GM10266 (cell line): ENCODE measurements at regions not wholly inside any gene's neighbourhood (a gene's known extent, or its start where the extent isn't known, plus 50 kb on each side); places are given as distances from the start of the nearest gene placed in this dataset.

Experiments
- DNase-seq: peaks from one replicate; pipeline ENCODE4 v3.0.0; 2012; ENCODE audit errors: extremely low spot score
- TF ChIP-seq, protein P1 (sequence below): IDR thresholded peaks from 2 replicates; pipeline ENCODE4 v1.5.1; 2012; ENCODE audit warnings: mild to moderate bottlenecking, low read depth; ENCODE audit not compliant: control insufficient read depth, insufficient read depth; ENCODE audit errors: missing control alignments

DNA sequence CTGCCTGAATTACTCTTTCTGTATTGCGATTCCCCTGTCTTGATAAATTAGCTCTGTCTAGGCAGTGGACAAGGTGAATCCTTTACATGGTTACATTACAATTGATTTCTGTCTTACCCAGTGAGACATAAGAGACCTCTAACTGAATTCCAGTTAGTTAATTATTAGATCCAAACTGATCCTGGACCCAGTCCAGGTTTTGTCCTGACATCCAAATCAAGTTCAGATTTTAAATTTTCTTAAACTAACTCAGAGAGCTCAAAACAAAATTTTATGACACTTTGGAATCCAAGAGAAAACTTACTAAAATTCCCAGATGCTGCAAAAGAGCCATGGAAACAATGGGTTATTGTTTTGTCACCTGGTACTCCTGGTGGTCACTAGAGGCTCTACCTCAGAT is 2166.6 kb downstream of the TP53TG3F start:
- no peak for DNase-seq

DNA sequence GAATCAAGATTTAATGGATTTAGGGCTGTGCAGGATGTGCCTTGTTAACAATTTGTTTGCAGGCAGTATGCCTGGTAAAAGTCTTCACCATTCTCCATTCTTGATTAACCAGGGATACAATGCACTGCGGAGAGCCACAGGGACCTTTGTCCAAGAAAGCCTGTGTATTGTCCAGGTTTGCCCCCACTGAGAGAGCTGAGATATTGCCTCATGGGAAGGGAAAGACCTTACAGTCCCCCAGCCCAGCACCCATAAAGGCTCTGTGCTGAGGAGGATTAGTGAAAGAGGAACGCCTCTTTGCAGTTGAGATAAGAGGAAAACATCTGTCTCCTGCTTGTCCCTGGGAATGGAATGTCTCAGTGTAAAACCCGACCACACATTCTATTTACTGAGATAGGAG is 2169.6 kb downstream of the TP53TG3F start:
- TF ChIP-seq, protein P1, sequence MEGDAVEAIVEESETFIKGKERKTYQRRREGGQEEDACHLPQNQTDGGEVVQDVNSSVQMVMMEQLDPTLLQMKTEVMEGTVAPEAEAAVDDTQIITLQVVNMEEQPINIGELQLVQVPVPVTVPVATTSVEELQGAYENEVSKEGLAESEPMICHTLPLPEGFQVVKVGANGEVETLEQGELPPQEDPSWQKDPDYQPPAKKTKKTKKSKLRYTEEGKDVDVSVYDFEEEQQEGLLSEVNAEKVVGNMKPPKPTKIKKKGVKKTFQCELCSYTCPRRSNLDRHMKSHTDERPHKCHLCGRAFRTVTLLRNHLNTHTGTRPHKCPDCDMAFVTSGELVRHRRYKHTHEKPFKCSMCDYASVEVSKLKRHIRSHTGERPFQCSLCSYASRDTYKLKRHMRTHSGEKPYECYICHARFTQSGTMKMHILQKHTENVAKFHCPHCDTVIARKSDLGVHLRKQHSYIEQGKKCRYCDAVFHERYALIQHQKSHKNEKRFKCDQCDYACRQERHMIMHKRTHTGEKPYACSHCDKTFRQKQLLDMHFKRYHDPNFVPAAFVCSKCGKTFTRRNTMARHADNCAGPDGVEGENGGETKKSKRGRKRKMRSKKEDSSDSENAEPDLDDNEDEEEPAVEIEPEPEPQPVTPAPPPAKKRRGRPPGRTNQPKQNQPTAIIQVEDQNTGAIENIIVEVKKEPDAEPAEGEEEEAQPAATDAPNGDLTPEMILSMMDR: no peak
- no peak for DNase-seq

More for the DNA sequence above, 2166.6 kb downstream of the TP53TG3F start:
- TF ChIP-seq, protein P1: no peak

DNA sequence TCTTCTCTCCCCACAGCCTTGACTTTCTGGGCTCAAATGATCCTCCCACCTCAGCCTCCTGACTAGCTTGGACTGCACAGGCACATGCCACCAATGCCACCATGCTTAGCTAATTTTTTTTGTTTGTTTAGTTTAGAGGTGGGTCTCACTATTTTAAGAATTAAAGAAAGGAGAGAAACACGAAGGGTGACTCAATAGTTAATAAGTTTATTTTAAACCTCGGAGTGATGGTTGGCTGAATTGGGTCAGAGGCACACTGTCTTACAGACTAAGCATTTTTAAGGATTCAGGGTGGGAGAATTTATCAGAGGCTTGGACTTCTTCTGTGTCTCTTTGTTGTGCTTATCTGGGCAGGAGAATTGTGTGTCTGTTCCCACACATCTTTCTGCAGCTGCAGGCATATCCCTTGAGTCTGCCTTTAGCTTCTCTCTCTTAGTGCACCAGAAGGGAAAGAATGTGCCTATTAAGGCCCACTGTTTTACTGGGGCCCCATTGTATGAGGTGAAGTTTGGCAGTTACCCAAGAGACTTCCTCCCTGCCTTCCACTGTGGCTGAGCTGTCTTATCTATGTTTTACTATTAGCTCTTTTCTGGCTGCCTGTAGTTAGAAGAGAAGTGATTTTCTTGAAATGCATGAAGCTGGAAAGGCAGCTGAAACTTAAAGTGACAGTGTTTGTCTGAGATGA is 2172.0 kb downstream of the TP53TG3F start:
- DNase-seq: no peak

DNA sequence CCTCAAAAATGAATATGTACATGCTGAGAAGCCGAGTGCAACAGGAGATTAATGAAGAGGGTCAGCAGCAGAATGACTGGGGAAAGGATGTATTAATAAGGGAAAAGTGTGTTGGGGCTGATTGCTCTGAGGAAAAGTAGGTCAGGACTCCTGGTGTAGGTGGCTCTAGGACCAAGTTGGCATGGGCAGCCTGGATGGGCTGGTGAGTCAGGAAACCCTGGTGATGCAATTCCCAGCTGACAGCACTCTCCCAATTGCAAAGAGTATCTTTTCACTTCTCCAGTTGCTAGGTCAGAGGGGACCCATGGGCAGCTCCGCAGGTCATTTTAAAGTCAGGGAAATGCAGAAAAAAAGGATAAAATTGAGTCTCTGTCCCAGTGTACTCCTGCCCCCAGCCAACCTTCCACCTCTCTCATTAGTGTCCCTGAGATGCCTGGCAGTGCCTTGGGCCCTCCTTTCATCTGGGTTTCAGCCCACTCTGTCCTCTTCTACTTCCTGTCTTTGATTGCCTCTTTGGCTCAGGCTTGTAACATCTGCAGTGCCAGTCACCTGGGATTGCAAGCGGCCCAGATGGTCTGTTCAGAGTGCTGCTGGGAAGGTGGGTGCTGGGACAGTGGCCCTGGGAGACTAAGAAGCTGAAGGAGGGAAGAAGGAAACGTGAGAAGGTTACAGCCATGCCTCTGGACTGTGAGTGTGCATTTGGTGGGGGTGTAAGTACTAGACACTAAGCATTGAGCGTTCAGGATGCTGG is 2177.2 kb downstream of the TP53TG3F start:
- DNase-seq: no peak

More for the DNA sequence above, 2172.0 kb downstream of the TP53TG3F start:
- TF ChIP-seq, protein P1: no peak

DNA sequence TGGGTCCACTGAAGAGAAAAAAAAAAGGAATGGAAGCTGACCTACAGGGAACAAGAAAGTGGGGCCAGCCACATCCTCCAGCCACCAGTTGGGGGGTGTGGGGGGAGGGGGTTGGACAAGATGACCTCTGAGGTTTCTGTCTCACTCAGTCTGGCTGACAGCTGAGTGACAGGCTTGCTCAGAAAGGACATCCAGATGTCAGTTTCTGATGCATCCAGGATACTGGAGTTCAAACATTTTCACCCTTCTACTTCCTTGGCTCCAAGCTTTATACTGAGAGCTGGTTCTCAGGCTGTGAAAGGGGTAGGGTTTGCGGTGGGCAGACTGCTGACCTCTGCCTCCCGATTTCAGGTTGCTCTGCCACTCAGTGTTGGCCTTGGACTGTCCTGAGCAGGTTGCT is 2178.3 kb downstream of the TP53TG3F start:
- TF ChIP-seq, protein P1: no peak

More for the DNA sequence above, 2177.2 kb downstream of the TP53TG3F start:
- TF ChIP-seq, protein P1: no peak

DNA sequence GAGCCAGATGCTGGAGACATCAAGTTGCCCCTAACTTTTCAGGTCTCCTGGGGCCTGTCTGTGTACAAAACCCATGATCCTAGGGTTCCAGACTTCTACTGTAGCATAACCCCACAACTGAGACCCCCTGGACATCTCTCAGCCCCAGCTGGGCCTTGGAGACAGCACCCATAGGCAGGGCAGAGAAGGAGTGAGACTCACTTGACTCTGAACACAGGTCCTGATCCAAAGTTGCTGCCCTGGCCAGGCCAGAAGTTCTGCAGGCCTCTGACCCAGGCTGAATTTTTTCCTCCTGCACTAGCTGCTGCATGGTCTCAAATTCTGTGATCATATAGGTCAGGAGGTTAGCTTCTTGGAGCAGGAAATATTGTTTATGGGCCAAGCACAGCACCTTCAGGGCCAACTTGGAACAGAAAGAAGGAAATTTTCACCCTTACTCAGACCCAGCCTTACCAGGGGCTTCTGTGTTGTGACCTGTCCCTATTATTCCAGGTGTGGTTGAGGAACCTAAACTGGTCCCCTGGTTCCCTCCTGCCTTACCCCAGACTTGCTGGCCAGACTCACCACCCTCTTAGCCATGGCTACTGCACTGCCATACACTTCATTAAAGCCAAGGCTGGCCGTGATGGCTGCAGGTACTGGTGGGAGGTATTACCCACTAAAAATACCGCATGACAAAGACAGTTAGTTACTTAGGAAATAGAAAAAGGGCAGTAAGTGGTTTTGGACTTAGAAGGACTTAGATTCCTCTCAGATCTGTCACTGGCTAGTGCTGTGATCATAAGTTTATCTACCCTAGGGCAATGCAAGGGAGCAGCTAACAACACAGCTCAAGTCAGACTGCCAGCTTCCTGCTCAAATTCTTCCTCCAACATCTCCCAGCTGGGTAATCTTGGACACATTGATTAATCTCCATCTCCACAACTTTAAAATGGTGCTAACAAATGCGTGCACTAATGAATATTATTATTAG is 2180.1 kb downstream of the TP53TG3F start:
- DNase-seq: no peak
- TF ChIP-seq, protein P1: no peak

More for the DNA sequence above, 2178.3 kb downstream of the TP53TG3F start:
- no peak for DNase-seq
